Limb (tissue), 2 donors: ENCODE measurements at regions not wholly inside any gene's neighbourhood (a gene's known extent, or its start where the extent isn't known, plus 50 kb on each side); places are given as distances from the start of the nearest gene placed in this dataset.

Experiments
- DNase-seq, 2 donors: peaks; one replicate each; pipeline ENCODE4 v3.0.0-alpha.2; 2016; ENCODE audit errors: extremely low spot score in 2 of 2

- DNase-seq: no peak
These were observed 284.7 kb upstream of the ROPN1 start for GRCh38 chr3:124276539-124277143.

GRCh38 chr3:124277144-124277890, 285.4 kb upstream of the ROPN1 start:
- peak in 1 of 2 donors; percentile 77 for DNase-seq

- DNase-seq: no peak
These were observed 289.8 kb upstream of the ROPN1 start for GRCh38 chr3:124281453-124282316.

GRCh38 chr3:124282751-124283651, 291.1 kb upstream of the ROPN1 start:
- DNase-seq: no peak

DNA sequence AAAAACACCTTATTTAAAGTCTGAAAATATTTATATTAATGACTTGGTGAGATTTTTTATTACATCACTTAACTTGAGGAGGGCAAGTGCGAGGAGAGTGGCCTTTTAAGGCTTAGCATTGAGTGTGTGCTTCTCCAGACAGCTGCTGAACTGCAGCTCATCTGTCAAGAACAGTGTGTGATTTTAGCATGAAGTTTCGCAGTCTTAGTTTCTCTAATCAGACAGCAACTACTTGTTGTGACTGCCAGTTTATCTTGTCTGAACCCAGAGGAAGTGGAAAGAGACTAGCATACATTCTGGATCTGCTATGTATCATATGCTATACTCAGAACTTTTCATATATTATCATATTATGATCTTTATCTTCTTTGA, 291.7 kb upstream of the ROPN1 start:
- DNase-seq: no peak

GRCh38 chr3:124288996-124289395, 297.1 kb upstream of the ROPN1 start:
- DNase-seq: no peak

GRCh38 chr3:124291008-124291407, 299.1 kb upstream of the ROPN1 start:
- no peak for DNase-seq

- no peak for DNase-seq
These were observed 300.4 kb upstream of the ROPN1 start for GRCh38 chr3:124292329-124292728.

- DNase-seq: no peak
These were observed 301.7 kb upstream of the ROPN1 start for GRCh38 chr3:124293584-124293983.

GRCh38 chr3:124295362-124295761, 303.4 kb upstream of the ROPN1 start:
- no peak for DNase-seq

GRCh38 chr3:124296406-124296805, 304.5 kb upstream of the ROPN1 start:
- no peak for DNase-seq

GRCh38 chr3:124297062-124297980, 305.4 kb upstream of the ROPN1 start:
- DNase-seq: peak in 1 of 2 donors; percentile 30

DNA sequence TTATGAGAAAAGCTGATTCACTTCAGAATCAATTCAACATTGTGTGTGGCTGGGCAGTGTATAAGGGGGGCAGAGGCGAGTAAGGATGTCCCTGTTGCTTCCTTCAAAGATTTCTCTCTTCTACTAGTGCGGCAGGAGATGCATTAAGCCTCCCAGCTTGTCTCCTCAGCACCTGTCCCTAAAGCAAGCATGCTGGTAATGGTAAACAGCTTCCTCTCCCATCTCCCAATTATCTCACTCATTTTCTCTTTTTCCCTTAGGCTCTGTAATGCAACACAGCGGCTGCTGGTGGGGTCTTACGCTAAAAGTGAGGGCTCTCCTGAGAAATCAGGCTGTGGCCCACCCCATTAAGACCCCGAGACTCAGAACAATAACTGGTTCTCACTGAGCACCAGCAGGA, 306.4 kb upstream of the ROPN1 start:
- no peak for DNase-seq

DNA sequence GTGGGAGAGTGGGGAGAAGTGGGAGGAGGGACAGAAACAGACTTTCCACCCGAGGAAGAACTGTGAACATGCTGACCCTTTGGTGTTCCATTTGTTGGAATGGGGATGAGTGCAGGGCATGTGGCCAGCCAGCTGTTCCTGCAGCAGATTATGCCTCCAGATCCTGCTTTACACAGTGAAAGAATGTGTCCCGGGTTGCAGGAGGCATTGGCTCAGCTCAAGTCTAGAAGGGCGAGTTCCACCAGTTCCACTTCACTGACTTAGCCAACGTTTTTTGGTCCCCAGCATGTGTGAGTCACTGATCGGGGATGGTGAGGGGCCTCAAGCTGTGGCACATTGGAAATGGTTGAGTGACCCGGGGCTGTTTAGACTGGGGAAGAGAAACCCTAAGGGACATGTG, 307.0 kb upstream of the ROPN1 start:
- DNase-seq: peak in 1 of 2 donors; percentile 20

DNA sequence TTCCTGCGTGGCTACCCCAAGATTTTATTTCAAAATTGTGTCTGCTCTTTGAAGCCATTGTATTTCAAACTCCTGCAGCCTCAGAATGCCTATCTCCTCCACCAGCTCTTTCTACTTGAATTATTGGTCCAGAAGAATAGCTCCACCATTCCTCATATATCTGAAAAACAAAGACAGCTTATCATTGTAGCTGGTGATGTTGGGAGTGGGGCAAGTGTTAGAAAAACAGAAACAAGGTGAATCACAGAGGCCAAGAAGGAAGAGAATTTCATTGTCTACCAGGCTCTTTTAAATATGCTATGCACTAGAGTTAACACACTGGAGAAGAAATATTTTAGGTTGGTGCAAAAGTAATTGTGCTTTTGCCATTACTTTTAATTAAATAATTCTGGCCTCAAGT, 307.9 kb upstream of the ROPN1 start:
- DNase-seq: no peak

GRCh38 chr3:124300416-124300815, 308.5 kb upstream of the ROPN1 start:
- DNase-seq: no peak

DNA sequence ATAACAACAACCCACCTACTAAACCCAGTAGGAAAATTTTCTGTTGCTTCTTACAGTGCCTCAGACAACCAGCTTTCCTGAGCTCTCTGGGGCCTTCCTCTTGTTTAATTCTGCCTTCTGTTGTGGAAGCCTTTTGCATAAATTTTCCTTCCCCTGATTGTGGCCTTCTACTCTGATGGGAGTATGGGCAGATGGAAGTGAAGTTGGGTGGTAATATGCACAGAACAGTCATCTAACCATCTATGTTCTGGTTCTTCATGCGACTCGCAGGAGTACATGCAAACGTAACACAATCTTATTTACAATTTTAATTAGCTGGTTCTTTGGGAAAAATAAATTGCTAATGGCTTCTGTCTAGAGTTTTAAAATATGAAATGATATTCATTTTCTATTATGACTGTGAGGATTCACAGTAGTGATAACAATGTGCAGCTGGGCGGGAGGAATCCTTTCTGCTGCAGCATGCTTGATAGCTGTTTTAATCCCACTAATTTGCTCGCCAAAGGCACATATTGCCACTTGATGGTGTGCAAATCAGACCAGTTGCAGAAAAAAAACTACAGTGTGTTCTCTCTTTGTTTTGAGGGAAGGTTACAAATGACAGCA, 311.5 kb upstream of the ROPN1 start:
- DNase-seq: no peak

DNA sequence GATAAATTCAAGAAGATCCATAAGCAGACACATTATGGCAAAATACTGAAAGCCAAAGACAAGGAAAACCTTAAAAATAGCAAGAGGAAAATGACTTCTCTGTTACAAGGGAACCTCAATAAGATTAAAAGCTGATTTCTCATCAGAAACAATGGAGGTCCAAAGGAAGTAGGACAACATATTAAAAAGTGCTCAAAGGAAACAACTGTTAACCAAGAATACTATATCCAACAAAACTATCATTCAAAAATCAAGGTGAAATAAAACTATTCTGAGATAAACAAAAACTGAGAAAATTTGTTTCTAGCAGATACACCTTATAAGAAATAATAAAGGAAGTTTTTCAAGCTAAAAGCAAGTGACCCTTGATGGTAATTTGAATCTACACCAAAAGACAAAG, 314.7 kb upstream of the ROPN1 start:
- no peak for DNase-seq

DNA sequence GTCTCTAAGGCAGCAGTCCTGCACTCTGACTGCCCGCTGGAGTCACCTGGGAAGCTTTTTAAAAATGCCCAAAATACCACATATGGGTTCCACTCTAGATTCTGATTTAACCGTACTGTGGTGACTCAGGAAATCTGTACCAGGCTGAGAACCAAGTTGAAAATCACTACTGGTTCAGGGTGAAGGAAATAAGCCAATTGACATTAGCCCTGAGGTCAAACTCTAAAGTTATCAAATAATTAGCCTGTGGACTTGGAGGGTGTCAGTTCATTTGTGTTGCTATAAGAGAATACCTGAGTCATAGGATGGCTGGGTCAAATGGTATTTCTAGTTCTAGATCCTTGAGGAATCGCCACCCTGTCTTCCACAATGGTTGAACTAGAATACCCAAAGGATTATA, 321.7 kb upstream of the ROPN1 start:
- DNase-seq: no peak
